ENCODE measurements at regions not wholly inside any gene's neighbourhood (a gene's known extent, or its start where the extent isn't known, plus 50 kb on each side); places are given as distances from the start of the nearest gene placed in this dataset.
"Not testable (repeated sequence)": the region's sequence is repeated elsewhere in the genome, so short reads cannot be mapped to it uniquely, and the experiment has no call there.

DNA sequence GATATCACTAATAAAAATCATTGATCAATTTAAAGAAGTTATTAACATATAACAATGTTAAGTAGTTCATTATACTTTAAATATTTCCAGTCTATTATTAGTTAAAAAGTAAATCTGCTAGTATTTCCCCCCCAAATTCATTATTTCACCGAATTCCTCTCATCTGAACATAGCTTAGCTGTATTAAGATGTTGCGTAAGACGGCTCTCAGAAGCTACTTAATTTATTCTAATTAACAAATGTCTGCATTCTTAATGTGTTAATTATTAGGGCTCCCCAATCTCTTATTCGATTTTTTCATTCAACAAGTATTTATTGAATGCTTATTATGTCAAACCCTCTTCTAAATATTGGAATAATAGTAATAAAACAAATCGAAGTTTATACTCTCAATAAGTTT is 290.7 kb downstream of the TRIML1 start:
- DNase-seq (ENCODE audit: extremely low spot score, insufficient read length, low read depth) (no peak), FAIRE-seq (no peak)

DNA sequence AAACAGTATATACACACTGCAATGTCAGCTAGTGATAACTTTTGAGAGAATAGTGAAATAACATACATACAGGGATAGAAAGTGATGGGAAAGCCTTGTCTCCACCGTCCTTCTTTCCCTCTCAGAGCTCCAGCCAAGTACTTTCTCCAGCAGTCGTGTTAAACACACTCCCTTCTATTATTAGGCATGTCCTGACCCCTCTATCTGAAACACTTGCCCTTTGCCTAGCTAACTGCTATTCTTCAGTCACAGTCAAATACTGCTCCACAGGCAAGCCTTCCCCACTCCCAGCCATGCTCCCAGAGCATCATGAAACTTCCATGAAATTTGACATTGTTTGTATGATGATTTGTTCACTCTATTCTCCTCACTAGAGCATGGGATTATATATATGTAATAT is 291.1 kb downstream of the TRIML1 start:
- no peak for DNase-seq (ENCODE audit: extremely low spot score, insufficient read length, low read depth)
- FAIRE-seq = no peak

DNA sequence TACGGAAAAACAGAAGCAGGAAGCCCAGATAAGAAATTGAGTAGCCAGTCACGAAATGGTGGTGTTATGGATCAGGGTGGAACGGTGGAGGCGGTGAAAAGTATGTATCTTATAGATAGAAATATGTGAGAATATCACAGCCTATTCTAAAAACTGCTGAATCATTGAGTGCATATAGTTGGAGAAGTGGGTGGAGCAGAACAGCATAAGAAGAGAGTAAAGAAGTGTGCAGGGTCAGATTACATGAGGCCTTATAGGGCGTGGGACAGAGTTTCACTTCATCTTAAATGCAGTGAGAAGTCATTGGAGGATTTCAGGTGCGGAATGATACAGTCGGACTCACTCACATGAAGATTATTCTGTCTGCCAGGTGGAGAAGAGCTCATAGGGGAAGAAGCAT is 293.1 kb downstream of the TRIML1 start:
- DNase-seq (ENCODE audit: extremely low spot score, insufficient read length, low read depth) (no peak), FAIRE-seq (no peak)

DNA sequence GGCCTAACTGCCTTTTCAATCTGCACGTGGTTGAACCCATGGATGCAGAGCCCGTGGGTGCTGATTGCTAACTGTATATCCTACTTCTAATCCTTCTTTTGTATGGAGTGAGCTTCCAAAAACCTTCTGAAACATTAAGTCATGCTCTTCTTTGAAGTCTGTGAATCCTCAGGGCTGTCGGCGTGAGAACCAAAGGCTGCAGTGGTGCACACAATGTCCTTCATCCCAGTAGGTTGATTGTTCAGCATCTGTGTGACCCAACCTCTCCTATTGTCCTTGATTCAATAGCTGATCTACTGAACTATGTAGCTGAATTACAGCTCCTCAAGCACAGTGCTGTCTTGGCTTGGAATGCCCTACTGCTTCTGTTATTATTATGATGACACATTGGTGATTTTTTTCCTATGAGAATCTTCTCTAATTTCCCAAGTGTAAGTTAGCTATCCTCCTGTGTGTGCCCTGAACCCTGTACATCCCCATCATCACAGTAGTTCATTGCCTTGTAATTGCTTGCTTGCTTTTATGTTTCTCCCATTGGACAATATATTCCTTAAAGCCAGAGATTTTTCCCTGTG is 294.6 kb downstream of the TRIML1 start:
- no peak for FAIRE-seq
- no peak for DNase-seq (ENCODE audit: extremely low spot score, insufficient read length, low read depth)

DNA sequence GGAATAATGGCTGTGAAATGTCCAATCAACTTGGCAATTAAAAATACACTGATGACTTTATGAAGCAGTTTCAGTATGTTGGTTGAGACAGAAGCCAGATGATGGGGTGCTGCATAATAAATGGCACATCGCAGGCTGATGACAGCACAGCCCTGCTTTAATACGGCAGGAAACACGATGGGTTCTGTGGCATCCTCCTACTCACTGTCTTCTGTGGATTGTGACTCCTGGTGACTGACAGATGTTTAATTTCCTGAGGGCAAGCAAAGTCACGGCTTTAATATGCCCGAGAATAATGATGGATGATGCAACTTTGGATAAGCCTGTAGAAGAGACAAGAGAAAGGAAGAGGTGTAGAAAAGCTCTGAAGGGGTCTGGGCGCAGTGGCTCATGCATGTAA is 295.4 kb downstream of the TRIML1 start:
- FAIRE-seq (no peak), DNase-seq (ENCODE audit: extremely low spot score, insufficient read length, low read depth) (no peak)

DNA sequence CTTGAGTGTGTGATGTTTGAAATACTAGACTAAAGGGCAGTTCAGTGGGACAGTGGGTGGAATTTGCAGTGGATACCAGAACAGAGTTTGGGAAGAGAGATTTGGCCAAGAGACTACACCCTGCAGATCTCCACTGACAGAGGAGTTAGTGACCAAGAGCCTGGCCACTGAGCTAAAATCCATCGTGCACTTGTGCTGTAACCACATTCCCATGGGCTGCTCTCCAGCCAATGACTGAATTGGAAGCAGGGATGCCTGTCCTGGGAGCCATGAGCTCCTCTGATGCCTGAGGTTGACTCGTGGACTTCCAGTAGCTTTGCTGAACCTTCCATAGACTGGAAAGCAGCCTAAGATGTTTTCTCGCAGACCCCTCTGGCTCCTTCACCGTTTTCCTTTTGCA is 296.1 kb downstream of the TRIML1 start:
- FAIRE-seq (no peak), DNase-seq (ENCODE audit: extremely low spot score, insufficient read length, low read depth) (no peak)

DNA sequence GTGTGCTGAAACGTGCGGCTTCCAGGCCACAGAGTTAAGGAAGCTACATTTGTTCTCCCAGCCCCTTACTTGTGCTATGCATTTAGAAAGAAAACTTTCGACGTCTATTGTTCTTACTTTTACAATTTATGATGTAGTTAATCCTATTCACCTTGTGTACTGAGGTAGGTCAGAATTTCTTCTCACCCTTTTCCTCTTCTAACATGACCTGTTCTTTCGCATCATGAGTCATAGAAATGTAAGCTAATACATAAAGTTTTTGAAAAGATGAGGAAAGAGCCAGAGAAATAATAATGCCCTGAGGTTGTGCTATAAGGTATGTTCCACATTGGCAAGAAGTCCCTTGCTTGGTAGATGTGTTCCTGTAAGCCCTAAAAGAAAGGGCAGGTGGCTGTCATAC is 298.3 kb downstream of the TRIML1 start:
- DNase-seq (ENCODE audit: extremely low spot score, insufficient read length, low read depth) = no peak
- FAIRE-seq = no peak

DNA sequence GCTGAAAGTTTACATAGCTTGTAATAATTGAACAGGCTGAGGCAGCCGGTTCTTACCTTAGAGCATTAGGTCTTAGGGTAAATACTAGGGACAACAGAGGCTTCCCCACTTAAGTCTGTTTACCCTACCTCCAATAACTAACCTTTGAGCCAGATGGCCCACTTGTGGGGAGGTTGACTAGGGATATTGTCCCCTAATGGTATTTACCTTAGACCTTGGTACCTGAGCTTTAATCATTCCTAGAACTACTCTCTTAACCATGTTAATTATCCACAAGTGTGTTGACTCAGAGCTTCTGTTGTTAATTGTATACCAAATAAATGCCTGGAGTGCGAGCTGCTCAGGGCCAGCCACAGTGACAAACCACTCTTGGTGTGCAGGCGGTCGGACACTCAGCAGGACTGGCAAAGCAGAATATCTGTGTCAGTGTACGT is 299.2 kb downstream of the TRIML1 start:
- not testable (repeated sequence) for DNase-seq (ENCODE audit: extremely low spot score, insufficient read length, low read depth); FAIRE-seq

DNA sequence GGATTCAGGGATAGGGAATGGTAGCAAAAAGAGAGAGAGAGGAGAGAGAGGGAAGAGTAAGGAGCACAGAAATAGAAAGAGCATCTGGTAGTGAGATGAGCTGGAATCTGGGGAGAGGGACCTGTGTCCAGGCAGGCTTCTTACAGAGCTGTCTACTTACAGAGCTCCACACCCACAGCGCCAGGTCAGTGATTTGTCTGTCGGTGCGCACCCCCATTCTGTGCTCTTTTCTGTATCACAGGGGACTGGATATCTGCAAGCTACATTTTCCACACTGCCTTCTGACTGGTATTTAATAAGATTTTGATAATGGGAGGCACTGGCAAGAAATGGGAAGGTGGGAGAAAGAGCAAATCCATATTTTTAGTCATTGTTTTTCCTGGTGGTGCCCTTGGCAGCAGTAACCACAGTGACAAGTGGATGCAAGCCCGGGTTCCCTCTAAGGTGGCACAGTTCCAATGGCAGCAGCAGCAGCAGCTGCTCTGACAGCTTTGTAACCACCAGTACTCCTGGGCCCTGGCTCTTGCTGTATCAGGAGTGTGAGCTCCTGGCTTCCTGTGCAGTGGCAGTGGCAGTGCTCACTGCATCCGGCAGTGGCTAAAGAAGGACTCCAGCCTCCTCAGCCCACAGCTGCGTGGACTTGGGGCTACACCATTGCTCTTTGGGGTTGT is 300.5 kb downstream of the TRIML1 start:
- no peak for FAIRE-seq
- DNase-seq (ENCODE audit: extremely low spot score, insufficient read length, low read depth) = no peak

DNA sequence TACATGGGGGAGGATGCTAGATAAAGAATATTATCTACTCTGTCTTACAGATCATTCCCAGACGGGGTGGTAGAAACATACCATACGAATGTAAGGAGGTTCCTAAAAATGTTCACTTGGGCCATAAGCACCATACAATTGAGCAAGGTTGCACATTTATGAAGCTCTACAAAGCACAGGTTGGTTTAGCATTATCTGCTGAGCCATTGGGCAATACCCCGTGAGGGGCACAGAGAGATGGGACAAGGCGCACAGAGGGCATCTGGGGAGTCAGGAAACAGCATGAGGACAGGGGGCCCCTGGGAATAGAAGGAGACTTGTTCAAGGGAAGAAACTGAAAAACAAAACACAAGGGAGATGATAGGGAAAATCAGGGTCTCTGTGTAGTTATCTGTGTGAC is 305.3 kb downstream of the TRIML1 start:
- FAIRE-seq = no peak

DNA sequence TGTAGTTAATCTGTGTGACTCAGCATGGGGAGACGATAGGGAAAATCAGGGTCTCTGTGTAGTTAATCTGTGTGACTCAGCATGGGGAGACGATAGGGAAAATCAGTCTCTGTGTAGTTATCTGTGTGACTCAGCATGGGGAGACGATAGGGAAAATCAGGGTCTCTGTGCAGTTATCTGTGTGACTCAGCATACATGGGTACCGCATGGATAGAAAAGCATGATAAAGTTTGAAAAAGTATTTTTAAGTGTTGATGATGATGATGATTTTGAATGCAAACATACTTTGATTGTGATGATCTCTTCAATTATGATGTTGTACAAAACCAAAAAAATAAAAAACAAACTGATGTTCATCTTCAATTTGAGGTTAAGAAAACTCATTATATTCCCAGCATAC is 309.8 kb downstream of the TRIML1 start:
- DNase-seq (ENCODE audit: extremely low spot score, insufficient read length, low read depth); FAIRE-seq: not testable (repeated sequence)

More for the DNA sequence above, 305.3 kb downstream of the TRIML1 start:
- no peak for DNase-seq (ENCODE audit: extremely low spot score, insufficient read length, low read depth)

DNA sequence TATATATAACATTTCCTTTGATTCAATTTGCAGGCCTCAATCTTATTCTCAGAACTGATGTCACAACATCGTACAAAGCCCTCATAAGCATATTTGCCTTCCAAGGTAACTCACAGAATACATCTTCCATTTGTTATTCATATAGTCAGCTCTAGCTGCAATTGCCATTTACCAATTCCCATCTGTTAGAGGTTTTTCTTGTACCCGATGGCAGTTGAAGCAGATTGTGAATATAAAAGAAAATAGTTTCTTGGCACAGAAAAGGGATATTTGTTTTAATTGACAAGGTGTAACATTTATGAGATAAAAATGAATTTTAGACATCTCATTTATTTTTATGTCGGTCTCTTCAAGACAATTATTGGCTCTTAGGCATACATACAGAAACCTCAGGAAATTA is 311.3 kb downstream of the TRIML1 start:
- FAIRE-seq (no peak), DNase-seq (ENCODE audit: extremely low spot score, insufficient read length, low read depth) (no peak)

DNA sequence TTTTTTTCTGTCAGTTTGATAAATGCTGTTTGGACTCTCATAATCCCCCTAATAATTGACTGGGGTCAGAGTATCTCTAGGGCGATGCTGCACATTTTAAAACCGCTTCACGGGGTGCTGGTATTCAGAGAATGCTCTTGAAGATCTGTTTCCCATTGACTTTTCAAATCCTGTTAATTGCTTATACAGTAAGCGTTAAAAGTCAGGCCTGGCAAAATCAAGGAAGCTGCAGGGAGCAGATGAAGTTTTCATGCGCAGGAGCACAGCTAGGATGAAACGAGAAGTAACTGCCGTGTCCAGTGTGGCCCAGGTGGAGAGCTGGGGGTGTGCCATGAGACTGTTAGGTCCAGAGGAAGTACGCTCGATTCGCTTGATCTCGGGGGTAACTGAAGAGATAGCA is 312.9 kb downstream of the TRIML1 start:
- FAIRE-seq (no peak), DNase-seq (ENCODE audit: extremely low spot score, insufficient read length, low read depth) (no peak)

DNA sequence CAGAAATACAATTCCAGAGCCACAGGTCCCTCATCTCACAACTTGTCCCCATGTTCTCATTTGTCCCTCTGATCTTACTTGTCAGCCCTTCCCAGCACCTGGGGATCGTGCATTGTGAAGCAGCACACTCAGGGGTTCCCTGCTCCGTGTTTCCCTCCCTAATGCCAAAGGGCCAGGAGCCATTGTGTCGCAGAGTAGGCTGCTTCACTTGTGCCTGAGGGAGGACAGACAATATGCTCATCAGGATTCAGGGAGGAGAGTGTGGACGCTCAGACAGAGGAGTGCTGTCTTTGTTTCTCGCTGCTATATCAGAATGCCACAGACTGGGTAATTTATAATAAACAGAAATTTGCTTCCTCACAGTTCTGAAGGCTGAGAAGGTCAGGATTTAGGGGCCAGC is 315.3 kb downstream of the TRIML1 start:
- DNase-seq (ENCODE audit: extremely low spot score, insufficient read length, low read depth) (no peak), FAIRE-seq (no peak)

DNA sequence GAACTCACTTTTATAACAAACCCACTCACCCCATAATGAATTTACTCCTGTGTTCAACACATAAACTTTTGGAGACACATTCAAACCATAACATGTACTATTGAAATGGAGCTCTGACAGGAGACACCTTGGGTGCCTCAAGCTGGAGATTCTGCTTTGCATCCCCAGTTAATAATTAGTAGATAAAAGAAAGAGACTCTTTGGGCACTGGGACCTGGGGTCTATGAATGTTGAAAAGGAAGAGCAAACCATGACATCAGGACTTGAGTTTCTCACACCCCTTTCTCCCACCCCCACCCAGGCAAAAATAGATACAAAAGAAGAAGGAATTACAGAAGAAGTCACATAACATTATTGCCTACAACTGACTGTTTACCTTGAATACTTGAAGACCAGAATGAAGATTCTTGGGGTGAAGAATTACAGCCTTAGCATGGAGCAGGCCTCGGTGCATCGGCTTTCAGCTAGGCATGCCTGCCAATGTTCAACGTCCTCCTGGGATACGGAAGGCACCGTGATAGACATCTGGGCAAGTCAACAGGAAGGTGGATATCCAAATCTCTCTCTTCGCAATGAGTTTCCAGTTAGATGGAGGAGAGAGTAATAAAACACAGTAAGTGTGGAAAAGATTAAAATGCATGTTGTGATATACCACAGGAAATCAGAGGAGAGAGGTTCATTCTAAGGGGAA is 316.0 kb downstream of the TRIML1 start:
- DNase-seq (ENCODE audit: extremely low spot score, insufficient read length, low read depth) (no peak), FAIRE-seq (no peak)

DNA sequence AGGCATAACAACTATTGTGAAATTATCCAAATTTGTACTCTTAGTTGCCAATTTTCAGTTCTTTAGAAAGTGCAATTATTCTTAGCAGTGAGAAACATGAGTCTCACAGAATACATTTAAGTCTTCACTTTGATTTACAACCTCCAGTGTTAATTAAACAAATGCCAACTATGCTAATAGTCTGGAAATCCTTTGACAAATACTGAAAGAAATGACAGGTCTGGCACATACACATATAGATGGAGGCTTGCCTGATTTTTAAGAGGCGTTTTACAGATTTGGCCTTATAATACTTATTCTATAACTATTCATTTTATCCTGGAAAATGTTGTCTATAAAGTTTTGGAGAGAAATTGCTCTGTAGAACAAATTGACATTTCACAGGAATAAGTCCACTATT is 320.1 kb downstream of the TRIML1 start:
- DNase-seq (ENCODE audit: extremely low spot score, insufficient read length, low read depth) (no peak), FAIRE-seq (no peak)

DNA sequence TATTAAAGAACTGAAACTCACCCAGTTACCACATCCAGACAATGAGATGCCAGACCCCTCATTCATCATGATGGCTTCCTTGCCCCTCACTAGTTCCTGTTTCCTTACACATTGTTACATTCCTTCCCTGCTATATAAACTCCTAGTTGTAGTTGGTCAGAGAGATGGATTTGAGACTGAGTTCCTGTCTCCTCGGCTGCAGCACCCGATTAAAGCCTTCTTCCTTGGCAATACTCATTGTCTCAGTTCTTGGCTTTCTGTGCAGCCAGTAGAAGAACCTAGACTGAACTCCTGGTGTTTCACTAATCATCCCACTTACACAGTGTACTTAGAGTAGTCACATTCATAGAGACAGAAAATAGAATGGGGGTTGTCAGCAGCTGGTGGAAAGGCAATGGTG is 324.7 kb downstream of the TRIML1 start:
- FAIRE-seq (no peak), DNase-seq (ENCODE audit: extremely low spot score, insufficient read length, low read depth) (no peak)

DNA sequence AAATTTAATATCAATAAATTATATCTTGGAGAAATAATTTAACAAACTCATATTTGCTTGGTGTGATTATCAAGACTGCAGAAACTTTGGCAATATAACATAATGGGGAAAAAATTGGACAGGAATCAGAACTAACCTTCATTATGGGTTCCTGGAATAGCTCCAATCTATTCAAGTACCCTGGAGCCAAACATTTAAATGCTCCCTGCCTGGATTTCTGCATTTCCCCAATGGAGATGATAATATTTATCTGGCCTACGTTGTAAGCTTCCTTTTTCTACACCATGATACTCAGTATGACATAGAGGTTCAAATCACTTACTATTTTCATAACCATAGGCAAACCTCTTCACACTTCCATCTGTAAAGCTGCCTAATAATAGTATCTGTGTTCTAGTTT is 326.8 kb downstream of the TRIML1 start:
- FAIRE-seq (no peak), DNase-seq (ENCODE audit: extremely low spot score, insufficient read length, low read depth) (no peak)

DNA sequence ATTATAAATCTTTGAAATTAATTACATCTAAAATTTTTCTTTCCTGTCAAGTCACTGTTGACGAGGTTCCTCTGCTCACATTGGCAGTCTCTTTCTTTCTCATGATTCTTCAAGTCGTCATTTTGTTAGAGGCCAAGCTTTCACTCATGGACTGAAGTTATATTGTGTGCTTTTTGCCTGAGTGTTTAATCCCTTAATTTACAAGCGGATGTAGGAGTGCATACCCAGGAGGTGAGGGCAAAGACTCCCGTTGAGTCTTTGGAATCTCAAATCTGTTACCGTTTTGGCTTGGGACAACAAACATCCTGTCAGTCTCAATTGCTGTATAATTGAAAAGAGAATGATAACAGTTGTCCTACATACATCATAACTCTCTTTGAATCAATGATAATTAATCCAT is 345.0 kb downstream of the TRIML1 start:
- DNase-seq (ENCODE audit: extremely low spot score, insufficient read length, low read depth) (no peak), FAIRE-seq (no peak)

DNA sequence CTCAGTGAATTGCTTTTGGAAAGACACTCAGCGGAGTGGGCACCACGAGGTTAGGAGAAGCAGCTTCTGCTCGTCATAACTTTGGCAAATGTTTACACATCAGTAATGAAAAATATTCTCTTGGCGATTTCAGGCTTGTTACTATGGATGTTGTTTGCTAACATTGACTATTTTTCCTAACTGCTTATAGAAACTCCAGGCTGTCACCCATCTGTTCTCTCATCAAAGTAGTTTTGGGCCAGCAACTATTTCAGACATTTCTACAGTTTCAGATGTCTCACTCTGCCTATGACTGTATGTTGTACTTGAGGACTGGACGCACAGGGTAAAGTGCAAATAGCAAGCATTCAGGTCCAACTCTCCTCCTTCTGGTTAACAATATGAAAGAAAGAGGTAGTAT is 346.7 kb downstream of the TRIML1 start:
- FAIRE-seq (no peak), DNase-seq (ENCODE audit: extremely low spot score, insufficient read length, low read depth) (no peak)

DNA sequence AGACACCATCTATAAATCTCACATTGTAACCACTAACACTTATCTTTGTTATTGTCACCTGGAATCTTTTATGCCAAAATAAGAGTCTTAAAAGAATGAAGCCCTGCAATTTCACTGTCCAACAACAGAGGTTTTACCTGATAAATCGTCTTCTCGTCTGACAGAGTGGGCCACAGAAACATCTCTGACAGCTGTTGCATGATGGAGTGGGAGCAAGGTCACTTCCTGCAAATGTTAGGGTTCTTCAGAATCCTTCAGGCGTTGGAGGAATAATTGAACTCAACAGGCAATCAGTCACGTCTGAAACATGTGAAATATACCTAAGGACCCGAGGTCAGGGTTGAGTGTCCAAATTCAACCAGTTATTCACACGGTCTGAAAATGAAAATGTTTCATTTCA is 353.6 kb downstream of the TRIML1 start:
- no peak for DNase-seq (ENCODE audit: extremely low spot score, insufficient read length, low read depth)
- no peak for FAIRE-seq

DNA sequence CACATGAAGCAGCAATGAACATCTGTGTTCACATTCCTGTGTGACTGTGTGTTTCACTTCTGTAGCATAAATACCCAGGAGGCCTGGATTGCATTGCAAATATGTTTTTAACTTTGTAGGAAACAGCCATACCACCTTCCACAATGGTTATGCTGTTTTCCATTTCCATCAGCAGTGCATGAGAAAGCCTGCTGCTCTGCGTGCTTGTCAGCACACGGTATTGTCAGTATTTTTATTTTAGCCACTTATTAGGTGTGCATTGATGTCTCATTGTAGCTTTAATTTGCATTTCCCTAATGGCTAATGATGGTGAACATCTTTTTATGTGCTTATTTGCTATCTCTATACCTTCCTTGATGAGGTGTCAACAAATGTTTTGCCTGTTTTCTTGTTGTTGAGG is 355.9 kb downstream of the TRIML1 start:
- FAIRE-seq (no peak), DNase-seq (ENCODE audit: extremely low spot score, insufficient read length, low read depth) (no peak)
